SW 1271 (cell line): ENCODE measurements at regions not wholly inside any gene's neighbourhood (a gene's known extent, or its start where the extent isn't known, plus 50 kb on each side); places are given as distances from the start of the nearest gene placed in this dataset.
"Not testable (repeated sequence)": the region's sequence is repeated elsewhere in the genome, so short reads cannot be mapped to it uniquely, and the experiment has no call there.

ENCODE experiments used
- DNase-seq, 2 experiments: peaks; one replicate each; lab custom pipeline; 2025; lab: John Stamatoyannopoulos, UW

DNA sequence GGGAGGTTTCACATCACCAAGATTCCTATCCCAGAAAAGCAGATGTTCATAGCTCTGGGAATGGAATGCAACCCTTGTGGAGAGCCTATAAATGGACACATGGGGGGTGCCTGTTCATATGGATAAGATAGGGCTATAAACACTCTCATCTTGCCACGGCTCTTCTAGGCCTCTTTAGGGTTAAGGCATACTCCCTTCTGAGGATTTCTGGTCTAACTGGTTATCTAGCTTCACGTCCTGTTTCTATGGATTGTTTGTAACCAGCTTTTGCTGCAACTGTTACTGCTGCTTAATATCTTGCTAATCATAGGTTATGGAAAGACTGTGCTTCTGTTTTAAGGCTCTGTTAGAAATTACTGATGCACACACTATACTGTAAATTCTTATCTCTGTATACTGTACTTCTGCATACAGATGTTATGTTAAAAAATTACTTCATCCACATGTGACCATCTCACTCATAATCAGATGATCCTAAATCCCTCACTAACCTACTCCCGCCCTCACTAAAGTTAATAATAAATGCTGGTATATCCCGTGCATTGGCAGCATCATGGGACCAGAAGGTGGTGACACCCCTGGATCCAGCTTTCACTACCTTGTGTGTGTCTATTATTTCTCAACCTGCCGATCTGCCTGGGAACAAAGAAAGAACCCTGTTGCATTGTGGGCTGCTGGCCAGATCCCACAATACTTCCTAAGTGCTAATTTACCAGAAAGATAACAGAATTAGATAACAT, 68.7 kb downstream of the PRKAB2 start:
- not testable (repeated sequence) for DNase-seq

DNA sequence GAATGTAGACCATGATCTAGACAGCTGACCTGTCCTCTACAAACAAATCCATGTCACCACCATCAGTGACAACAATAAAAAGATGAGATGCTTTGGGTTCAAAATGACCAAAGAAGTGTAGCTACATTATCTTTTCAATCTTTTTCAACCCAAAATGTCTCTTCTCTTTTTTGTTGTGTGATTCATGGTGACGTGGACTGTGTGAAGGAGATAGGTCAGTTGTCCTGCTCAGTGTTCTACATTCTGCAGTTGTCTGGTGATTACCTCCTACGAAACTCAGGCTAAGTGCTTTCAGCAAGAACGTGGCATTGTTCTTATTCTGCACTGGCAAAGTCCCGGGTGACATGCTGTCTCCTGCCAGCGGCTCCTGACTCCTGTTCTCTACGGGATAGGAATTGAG, 73.1 kb downstream of the PRKAB2 start:
- DNase-seq: no peak

DNA sequence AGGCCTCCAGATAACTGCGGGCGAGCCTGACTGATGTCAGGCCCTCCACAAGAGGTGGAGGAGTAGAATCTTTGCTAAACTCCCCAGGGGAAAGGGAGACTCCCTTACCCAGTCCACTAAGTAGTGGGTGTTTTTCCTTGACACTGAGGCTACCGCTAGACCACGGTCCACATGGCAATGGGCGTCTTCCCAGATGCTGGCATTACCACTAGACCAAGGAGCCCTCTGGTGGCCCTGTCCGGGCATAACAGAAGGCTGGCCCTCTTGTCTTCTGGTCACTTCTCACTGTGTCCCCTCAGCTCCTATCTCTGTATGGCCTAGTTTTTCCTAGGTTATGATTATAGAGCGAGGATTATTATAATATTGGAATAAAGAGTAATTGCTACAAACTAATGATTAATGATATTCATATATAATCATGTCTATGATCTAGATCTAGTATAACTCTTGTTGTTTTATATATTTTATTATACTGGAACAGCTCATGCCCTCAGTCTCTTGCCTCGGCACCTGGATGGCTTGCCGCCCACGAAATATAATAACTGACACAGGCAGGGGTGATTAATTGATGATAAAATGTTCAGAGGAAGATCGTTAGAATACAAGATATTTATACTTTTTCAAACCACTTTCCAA, 73.8 kb downstream of the PRKAB2 start:
- DNase-seq: not testable (repeated sequence)

DNA sequence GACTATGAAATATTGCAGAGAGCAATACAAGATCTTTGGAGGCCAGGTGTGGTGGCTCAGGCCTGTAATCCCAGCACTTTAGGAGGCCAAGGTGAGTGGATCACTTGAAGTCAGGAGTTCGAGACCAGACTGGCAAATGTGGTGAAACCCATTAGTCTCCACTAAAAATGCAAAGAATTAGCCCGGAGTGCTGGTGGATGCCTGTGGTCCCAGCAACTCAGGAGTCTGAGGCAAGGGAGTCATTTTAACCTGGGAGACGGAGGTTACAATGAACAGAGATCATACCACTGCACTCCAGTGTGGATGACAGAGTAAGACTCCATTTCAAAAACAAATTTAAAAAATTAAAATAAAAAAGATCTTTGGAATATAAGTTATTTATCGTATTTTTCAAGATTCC, 76.6 kb downstream of the PRKAB2 start:
- no peak for DNase-seq

DNA sequence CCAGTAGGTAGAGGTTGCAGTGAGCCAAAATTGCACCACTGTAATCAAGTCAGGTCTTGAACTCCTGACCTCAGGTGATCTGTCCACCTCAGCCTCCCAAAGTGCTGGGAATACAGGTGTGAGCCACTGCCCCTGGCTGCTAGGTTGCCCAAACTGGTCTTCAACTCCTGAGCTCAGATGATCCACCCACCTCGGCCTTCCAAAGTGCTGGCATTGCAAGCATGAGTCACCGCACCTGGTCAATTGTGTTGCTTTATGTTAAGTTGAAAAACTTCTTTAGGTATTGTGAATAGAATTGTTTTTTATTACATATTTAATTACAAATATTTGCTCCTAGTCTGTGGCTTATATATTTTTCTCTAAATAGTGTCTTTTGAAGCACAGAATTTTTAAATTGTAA, 80.5 kb downstream of the PRKAB2 start:
- DNase-seq: no peak

DNA sequence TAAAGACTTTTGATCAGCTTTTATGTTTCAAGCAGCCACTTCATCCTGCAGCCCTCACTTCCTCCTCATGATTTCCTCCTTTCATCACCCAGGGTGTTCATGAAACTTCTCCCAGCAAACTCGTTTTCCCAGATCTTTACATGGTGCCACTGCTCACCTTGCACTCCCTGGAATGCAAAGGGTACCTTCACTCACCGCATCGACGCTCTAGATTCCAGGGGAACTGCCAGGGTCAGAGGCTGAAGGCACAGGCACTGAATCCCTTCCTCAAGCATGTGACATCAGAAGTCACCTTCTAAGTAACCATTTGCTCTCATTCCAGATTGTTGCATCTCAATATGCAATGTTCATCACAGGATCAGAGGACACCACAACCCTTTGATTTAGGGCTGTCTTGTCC, 82.8 kb downstream of the PRKAB2 start:
- no peak for DNase-seq

DNA sequence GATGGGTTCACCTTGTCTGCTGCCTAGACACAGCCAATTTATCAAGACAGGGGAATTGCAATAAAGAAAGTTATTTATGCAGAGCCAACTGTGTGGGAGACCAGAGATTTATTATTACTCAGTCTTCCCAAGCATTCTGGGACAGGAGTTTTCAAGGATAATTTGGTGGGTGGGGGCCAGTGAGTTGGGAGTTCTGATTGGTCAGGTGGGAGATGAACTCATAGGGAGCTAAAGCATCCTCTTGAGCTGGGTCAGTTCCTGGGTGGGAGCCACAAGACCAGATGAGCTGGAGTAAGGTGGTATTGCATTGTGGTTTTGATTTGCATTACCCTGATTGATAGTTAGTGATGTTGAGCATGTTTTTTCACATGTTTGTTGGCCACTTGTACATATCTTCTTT, 86.1 kb downstream of the PRKAB2 start:
- no peak for DNase-seq

DNA sequence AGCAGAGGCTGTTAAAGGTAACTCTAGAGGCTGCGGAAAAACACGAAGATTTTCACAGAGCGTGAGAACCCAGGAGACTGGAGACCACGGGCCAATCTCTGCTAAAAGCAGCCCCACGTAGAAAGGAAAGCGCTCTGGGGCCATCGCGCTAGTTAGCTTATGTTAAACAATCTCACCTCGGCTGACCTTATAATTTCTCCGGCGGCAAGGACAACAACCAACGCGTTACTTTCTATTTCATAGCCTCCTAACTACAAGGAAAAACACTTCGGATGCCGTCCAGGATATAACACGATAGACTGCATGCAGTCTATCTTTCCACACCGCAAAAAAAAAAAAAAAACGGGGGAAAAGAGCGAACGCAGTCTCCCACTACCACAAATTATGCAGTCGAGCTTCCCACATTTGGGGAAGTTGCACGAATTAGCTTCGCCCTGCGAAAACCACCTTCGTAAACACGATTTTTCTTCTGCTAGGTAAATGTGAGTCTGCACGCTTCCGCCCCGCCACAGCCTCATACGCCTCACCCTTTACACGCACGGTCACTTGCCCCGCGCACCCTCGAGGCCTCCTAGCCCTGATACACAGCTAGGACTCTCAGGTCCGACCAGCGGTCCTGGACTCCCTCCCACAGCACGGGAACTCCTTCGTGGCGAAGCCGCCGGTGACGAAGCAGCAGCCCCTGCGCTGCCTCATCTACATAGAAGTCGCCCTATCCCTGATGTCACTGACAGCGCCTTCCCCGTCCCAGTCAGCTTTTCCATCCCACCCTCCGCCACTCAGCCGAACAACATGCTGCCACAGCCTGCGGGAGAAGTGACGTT, 87.8 kb downstream of the PRKAB2 start:
- peak in 1 of 2 experiments; percentile 2 for DNase-seq

DNA sequence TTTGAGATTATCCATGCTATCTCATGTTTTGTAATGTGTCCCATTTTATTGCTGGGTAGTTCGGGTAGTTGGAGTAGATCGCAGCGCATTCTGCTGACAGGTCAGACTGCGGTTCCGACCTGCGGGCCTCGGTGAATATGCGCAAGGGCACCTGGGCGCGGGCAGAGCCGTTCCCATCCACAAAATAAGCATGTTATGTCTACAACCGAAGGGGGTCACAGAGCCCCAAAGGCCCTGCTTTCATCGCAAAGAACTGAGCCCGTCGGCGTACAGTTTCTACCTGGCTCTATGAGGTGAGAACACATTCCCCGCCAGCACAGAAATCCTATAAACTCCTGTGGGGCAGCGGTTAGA, 88.4 kb downstream of the PRKAB2 start:
- no peak for DNase-seq

DNA sequence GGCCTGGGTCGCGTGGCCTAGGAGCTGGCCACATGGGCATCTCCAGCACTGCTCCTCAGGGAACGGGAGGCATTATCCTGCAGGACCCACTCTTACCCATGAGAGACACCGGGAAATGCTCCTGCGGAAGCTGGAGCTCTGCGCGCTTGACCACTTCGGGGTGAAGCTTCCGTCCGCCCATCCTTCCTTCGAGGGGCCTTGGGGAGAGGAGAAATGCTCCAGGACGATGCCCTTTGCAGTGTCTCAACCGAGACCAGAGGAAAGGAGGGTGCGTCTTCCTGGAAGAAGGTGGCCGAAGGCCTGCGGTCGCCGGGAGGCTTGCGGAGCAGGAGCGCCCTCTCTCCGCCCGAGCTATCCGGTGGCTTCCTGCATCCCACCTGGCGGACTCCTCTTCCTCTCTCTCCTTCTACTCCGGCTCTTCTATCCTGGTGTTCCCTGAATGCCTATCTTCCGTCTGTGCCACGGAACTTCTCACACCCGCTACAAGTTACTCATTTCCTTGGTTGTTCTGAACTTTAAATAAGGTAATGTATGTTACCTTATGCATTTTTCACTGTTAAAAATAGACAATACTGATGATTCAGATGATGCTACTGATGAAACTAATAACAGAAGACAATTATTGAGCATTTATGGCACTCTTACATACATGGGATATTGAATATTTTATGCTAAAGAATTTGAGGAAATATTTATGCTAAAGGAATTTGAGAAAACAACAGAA, 91.4 kb downstream of the PRKAB2 start:
- no peak for DNase-seq

DNA sequence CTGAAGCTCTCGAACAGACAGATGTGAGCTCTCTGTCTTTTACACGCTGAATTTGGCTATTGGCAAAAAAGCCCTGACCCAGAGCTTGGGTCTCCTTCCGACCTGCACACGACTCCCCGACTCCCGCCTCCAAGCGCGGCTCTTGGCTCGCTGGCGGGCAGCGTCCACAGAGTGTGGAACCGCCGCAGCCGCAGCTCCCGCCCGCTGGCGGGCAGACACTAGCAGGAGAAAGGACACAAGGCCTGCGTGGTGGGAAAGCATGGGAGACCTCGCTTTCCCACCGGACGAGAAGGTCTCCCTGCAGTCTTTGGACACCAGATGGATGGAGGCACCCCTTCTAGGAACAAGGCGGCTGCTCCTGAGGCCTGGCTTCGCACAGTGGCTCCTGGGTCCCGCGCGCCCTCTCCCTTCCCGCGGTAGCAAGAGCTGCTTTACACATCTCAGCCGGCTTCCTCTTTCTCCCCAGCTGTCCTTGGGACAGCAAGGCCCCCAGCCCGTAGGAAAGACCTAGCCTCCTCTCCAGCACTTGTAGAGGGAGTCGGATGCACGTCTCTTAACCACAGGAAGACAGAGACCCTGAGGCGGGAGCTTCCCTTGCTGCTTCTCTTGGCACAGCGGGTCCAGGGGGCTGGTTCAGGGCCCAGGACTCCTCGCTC, 92.1 kb downstream of the PRKAB2 start:
- no peak for DNase-seq

DNA sequence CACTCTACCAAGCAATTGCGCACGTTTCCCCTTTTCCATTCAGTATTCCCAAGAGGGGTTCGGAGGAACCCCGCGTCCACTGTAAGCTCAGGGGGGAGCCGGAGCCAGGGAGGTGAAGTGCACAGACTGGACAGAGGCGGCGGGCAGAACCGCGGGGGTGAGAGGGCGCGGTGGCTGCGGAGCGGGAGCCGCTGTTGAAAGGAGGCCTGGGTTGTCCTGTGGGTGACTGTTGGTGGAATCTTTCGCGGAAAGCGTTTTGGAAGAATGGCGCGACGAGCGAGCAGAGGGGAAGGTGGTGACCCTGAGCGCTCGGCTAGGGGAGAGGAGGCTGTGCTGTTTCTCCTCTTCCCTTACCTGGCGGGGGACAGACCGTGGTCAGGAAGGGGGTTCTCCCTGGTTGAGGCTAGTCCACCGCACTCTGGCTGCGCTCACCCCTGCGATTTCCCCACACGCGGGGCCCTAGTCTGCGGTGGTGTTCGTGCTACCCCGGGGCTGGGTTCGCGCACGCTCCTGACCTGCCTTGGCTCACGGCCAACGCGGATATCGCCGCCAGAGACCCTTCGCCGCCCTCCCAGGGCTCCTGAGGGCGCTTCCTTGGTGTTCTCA, 92.8 kb downstream of the PRKAB2 start:
- no peak for DNase-seq

DNA sequence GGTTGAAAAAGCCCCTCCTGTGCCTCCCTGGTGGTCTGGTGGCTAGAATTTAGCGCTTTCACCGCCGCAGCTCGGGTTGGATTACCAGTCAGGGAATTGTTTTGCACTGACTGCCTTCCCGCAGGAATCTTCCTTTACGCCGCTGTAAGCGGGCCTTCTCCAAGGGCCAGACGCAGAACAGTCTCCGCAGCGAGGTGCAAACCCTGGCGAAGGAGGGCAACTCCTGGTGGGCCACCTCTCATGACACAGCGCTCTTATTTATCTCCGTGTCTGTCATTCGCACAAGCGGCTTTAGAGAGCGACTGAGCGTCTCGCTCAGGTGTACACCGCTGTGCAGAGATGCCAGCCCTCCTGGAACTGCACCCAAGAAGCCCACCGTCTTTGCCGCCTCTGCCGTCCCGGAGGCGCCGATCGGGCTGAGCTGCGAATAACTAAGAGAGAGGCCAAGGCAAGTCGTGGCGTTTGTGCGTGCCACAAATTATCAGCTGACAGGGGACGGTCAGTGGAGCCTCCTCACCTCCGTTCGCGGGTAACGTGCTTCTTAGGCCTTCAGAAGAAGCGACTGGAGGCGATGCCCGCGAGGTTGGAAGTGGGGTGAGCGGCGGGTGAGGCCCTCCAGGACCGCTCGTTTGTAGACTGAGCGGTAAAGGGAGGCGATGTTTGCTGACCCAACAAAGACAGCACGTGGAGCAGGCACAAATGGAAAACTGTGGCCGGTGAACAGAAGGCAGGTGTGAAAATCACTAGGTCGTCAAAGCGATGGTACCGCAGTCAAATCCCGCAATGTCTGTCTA, 93.5 kb downstream of the PRKAB2 start:
- DNase-seq: no peak

DNA sequence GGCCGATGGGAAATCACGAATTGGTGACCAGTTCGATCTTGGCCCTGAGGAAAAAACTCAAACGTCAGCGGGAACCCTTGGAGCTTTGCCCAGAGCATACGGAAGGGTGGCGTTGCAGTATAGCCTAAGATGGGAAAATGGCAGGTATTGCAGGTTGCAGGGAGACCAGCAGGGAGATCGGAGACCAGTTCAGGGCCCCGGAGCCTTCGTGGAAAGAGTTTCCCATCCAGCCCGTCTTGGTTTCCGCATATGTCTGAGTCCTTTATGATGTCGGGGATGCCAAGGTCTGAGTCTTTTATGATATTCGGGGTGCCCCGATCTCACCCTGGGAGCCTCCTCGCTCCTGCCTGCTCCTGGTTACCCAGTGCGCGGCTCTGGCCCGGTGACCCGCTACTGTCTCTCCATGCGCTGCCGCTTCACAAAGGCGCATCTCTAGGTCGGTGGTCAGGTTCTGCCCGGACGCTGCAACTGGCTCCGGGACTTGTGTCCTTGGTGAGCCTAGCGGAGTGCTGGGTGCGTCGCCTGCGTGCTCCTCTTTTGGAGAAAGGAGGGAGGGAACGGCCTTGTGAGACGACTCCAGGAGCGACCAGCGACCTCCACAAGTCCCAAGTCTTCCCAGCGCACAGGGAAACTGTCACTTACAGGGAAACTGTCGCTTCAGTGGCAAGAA, 94.2 kb downstream of the PRKAB2 start:
- no peak for DNase-seq

DNA sequence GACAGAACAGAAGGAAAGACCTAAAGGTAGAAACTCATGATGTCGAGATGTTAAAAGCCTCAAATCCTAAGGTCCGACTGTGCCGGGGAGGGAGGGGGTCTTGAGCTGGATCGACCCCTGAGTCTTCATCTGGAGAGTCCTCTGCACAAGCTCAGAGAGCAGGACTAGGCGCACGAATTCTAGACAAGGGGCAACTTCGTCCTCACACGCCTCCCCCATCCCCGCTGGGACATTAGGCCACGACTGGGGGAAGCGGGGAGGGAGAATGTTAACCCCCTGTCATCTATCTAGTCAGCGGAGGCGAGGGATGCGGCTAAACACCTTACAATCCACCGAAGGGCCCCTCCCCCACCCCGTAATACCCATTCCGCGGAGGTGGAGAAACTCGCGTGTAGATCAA, 94.7 kb downstream of the PRKAB2 start:
- DNase-seq: no peak

DNA sequence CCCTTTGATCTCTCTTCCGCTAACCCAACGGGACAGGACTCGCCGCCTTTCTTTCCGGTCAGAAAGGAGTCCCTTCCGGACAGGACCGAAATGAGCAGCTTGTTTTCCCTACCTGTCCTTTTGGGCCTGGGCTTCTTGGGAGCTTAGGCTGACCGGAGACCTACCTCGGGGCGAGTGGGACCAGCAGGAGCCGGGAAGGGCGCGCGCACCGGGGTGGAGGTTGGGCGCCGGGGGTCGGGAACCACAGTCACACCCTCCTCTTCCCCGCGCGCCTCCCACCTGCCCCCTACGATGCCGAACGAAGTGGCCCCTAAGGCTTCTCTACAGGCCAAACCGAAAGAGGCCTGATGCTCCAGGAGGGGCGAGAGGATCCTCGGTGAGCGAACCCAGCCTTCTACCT, 95.2 kb downstream of the PRKAB2 start:
- no peak for DNase-seq

DNA sequence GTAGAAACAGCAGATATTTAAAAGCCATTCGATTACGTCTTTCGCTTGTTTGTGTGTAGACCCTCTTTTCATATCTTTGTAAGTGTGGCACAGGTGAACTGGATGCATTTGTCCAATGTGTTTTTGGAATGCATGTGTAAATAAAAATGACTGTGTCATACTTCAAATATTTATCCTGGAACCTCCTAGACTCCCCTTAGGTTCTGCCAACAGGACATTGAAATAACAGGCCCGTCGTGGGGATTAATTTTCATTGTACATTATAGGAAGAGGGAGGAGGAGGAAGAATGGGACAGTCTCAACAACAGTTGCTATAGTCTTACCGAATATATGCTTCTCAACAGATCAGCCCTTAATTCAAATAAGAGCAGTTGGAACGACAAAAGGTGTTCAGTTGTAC, 95.8 kb downstream of the PRKAB2 start:
- no peak for DNase-seq

DNA sequence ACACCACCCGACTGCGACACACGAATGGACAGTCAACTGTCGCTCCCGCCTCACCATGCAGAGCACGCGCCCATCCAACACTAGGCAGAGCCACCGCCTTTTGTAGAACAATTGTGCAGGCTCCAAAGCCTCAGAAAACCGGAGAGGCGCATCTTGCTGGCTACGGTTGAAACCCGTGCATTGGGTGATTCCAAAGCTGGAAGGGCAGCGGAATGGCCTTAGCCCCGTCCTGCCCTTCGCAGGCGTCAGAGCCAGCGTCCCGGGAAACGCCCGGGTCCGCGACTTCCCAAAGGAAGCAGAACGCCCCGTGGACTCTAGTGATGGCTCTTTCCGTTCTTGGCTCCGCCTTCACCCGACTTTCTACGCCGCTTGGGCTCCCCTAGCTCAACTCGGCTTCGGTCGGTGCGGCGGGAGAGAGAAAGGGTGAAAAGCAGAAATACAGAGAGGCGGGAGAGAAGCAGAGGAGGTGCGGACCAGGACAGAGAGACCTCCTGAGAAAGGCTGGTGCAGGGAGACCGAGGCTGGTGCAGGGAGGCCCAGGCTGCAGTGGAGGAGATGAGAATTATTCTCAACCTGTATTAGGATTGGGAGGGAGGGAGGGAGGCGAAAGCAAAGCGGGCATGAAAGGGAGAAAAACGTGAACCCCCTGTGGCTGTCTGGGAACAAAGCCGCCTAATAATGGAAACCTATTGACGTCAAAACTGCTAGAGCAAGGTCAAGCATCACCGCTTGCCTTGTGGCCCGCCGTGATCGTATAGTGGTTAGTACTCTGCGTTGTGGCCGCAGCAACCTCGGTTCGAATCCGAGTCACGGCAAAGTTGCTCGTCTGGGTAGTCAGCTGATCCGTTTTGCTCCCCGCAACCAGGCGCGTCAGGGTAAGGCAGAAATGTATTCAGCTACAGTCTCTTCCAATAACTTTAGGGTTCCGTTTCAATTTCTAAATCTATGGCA, 99.5 kb downstream of the PRKAB2 start:
- no peak for DNase-seq

DNA sequence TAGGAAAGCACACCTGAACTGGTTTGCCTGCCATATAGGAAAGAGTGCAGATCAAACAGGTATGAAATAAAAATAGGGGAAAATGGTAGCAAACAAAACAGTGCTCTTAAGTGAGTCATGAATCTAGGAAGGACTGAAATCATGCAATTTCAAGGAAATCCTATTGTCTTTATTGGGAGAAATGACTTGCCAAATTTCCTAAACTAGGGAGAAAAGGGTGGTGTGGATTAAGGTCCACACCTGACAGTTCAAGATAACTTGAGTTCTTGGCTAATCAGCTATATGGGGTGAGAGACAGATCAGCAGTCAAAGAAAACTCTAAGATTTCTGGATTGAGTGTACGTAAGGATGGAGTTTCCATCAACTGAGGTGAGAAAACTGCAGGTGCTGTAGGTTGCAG, 101.1 kb downstream of the PRKAB2 start:
- no peak for DNase-seq
